Stomach (tissue), 4 donors: ENCODE measurements at regions not wholly inside any gene's neighbourhood (a gene's known extent, or its start where the extent isn't known, plus 50 kb on each side); places are given as distances from the start of the nearest gene placed in this dataset.

Experiments used
- CTCF ChIP-seq, 7 experiments: fragments of 450-650 bp in 4 of 7; fragments of 200-600 bp in 3 of 7; sonication (generic) in 3 of 7; IDR thresholded peaks; one replicate each; pipeline ENCODE4 v1.5.1; 2016 to 2019; ENCODE audit warnings: antibody characterized with exemption in 7 of 7, control low read depth in 2 of 7, mild to moderate bottlenecking in 1 of 7
- EP300 ChIP-seq: sonication (generic); formaldehyde crosslinking; IDR thresholded peaks from one replicate; pipeline ENCODE4 v1.6.1; 2017; ENCODE audit warnings: antibody characterized with exemption
- POLR2A ChIP-seq, 4 donors: fragments of 450-650 bp; IDR thresholded peaks; one replicate each; pipeline ENCODE4 v1.6.1; 2016; ENCODE audit warnings: antibody characterized with exemption in 4 of 4, control low read depth in 2 of 4, mild to moderate bottlenecking in 1 of 4, moderate library complexity in 1 of 4

DNA sequence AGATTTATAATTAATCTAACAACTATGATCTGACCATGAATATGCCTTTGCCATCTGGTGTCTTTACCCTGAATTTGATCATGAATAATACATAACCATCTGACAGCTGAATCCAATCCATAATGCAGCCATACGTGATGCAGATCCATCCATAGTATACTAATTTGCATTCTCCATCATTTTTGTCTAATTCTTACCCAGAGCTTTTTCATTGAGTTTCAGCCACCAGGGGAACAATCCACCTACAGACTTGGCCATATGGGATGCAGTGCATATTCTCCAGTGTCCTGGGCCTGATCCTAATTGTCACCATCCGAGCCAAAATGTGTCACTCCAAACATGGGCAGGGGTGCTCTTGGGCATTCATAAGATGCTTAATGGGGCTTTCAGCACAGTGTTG, 227.2 kb upstream of the CRIM1 start:
- TF ChIP-seq POLR2A (IDR thresholded peaks at IDR 0.05) (no peak), CTCF (IDR thresholded peaks at IDR 0.05) (no peak), EP300 (no peak)
